ENCODE measurements at regions not wholly inside any gene's neighbourhood (a gene's known extent, or its start where the extent isn't known, plus 50 kb on each side); places are given as distances from the start of the nearest gene placed in this dataset.

- intact Hi-C loops (cut with micrococcal nuclease): no loop called here
These were observed 602.8 kb downstream of the CDH26 start for GRCh38 chr20:60561052-60561451.

DNA sequence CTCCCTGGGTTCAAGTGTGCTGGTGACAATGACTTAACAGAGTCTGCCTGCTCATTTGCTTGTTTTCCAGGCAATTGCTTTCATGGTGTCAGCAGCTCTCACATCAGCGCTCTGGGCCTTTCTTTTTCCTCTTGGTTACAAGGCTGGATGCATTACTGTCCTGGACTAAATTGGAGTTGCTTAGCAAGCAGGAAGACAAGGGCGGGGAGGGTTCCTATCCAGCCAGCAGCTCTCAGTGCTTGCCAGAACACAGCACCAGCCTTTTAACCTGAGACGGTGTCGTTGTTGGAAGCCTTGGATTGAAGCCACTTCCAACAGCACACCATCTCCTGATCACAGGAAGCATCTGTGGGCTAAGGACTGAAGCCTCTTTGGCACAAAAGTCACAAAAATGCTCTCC is 606.9 kb downstream of the CDH26 start:
- intact Hi-C loops (cut with micrococcal nuclease): no loop called here

- intact Hi-C loops (cut with micrococcal nuclease): no loop called here
These were observed 607.3 kb downstream of the CDH26 start for GRCh38 chr20:60565551-60565950.

DNA sequence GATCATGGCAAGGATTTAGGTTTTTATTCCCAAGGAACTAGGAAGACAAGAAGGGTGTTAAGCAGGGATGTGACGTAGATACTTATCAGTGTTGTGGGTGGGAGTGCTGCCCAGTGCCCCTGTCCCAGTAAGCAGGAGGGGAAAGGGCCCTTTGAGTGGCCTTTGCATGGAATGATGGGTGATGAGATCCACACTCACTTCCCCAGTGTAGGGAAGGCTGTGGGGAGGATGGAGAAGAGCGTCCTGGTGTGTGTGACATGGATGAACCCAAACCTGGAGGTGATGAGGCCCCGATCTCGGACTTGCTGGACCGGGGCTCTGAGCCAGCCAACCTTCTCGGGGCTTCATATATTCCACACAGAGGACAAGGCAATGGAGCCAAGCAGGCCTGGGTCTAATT is 610.9 kb downstream of the CDH26 start:
- intact Hi-C loops (cut with micrococcal nuclease): no loop called here

DNA sequence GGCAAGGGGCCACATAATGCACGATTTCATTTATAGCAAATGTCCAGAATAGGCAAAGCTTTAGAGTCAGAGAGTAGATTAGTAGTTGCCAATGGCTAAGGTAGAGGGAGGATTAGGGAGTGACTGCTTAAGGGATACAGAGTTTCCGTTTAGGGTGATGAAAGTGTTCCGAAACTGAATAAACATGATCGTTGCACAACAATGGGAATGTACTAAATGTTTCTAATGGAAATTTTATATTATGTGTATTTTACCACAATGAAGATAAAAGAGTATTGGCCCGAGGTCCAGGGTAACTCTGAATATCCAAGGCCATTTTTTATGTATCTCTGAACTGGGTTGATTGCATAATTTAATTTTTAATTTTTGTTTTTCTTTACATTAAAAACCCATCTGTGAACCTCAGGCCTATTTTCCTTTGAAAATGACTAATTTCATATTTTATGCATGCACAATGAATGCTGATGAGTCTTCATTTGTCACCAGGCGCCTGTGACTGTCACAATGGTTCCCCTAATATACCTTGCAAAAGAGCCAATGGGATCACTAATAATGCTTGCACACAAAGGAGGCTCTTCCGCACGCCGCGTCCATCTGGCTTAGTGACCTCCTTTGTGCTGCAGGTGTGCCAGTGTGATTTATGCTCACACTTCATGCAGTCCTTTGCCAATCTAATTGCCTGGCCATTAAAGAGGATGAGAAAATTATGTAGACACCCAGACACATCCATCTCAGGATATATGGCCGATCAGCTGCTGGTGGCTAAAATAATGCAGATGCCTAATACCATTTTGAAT is 612.5 kb downstream of the CDH26 start:
- intact Hi-C loops (cut with micrococcal nuclease): no loop called here

GRCh38 chr20:60573003-60573680 is 614.9 kb downstream of the CDH26 start:
- intact Hi-C loops (cut with micrococcal nuclease): no loop called here

DNA sequence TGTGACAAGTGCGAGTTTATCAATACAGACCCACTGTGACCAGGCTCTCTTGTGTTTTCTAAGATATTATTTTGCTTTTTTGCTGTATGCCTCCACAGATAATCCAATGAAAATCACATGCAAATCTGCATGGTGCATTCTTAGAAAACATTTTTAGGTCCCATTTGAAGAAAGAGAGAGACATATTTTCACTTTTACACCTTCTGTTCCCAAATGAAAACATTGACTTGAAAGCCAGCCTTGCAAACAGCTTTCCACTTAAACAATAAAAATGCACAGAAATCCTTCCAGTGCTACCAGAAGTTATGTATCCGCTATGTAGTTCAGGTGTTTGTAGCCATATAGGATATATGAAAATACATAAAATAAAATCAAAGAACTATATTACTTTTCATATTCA is 618.0 kb downstream of the CDH26 start:
- intact Hi-C loops (cut with micrococcal nuclease): no loop called here

DNA sequence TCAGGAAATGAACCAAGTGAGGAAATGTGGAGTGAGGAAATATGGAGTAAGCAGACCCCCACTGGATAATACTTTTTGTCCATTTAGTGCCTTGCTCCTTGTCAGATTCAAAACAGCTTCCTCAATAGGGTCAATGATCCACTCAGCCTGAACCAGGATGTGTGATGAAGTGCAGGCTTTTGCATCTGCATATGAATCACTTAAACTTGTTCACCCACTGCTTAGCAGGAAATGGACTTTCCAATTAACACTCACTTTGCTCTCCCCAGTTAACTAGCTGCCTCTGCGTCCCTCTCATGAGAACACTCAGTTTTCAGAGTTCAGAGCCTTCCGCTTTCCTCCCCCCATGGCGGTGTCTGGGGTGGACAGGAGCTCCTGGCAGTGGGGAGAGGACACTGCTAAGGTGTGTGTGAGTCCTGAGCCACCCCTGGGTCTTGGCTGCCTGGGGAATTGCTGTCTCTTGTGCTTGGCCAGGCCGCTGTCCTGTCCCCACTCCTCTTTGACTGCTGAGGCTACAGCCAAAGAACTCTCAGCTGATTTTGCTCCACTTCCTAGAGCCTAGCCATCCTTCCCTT is 621.8 kb downstream of the CDH26 start:
- intact Hi-C loops (cut with micrococcal nuclease): no loop called here

- intact Hi-C loops (cut with micrococcal nuclease): no loop called here
These were observed 623.4 kb downstream of the CDH26 start for GRCh38 chr20:60581606-60582115.

GRCh38 chr20:60583741-60584140 is 625.5 kb downstream of the CDH26 start:
- intact Hi-C loops (cut with micrococcal nuclease): no loop called here

GRCh38 chr20:60584221-60584620 is 626.0 kb downstream of the CDH26 start:
- intact Hi-C loops (cut with micrococcal nuclease): no loop called here

DNA sequence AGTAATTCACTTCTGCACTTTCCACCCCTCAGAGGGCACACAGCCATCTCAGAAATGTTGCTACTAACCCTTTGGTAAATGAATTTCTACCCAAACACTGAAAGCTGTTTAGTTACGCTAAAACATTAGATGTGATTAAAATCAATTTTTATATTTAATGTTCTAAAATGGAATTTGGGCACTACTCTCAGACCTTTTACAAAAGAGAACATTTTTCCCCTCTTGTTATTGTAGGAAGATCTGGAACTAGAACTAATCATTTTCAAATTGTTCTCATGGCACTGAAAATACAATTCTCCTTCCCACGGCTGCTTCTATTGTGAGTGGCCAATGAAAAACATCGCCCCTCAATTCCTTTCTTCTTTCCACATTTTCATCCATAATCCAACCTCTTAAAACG is 627.4 kb downstream of the CDH26 start:
- intact Hi-C loops (cut with micrococcal nuclease): no loop called here

DNA sequence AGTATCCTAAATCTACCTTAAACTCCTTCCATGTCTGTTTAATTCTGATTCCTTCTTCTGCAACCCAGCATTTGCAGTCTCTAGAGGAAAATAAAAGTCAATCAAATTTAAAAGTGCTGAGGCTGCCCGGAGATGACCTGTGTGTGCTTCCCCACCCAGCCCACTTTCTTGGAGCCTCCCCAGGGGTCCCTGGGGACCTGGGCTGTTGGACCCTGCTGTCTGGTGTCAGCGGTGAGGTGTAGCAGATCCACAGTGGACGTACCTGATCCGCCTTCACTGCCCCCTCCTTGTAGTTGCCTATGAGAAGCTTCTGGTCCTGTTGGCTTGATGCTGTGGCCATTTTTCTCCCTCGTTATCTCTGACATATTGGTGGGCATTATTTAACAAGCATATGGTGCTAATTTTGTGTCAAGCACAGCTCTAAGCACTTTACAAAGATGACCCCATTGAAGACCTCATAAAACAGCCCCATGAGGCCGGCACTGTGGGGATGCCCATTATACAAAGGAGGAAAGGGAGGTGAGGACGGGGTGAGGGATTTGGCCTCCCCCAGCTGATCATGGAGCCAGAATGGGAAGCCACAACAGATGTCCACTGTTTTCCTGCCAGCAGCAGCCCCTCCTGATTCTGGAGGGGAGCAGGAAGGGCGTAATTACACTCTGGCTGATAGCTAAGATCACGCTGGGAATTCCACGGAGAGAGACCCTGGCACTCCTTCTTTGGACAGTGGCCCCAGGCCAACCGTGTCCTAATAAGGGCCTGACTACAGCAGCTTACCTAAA is 628.2 kb downstream of the CDH26 start:
- intact Hi-C loops (cut with micrococcal nuclease): no loop called here

DNA sequence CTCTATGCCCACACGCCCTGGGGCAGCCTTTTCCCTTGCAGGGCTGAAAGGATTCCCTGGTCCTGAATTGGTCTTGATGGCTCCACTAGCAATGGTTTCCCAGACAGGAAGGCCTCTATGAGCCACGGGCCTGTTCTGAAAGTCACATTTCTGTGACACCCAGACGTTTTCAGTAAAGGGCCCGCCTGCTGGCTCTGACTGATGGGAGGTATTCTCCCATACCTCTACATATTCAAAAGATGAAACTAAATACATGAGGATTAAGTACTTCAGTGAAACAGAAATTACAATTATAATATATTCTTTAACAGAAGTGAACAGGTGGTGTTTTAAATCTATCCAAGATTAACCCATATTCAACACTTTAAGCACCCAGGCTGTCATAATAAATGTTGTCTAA is 629.8 kb downstream of the CDH26 start:
- intact Hi-C loops (cut with micrococcal nuclease): no loop called here

GRCh38 chr20:60589623-60590022 is 631.4 kb downstream of the CDH26 start:
- intact Hi-C loops (cut with micrococcal nuclease): no loop called here

GRCh38 chr20:60591172-60591799 is 633.1 kb downstream of the CDH26 start:
- intact Hi-C loops (cut with micrococcal nuclease): no loop called here

DNA sequence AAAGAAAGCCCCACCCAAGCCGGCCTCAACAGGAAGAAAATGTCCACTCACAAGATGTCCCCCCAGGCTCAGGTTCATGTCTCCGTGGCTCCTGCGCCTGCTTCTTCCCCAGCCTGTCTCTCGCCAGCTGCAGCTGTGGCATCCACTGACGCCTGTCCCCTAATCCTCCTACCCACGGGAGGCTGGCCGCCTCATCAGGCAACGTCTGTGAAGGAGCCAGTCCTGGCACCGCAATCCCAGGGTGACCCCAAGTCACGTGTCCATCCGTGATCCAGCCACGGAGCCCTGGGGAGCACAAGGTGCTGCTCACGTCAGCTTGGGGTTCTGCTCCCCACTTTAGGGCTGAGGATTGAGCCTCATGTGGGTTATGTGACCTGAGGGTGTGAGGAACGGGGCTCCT is 640.3 kb downstream of the CDH26 start:
- intact Hi-C loops (cut with micrococcal nuclease): no loop called here

- intact Hi-C loops (cut with micrococcal nuclease): no loop called here
These were observed 641.2 kb downstream of the CDH26 start for GRCh38 chr20:60599381-60599780.

DNA sequence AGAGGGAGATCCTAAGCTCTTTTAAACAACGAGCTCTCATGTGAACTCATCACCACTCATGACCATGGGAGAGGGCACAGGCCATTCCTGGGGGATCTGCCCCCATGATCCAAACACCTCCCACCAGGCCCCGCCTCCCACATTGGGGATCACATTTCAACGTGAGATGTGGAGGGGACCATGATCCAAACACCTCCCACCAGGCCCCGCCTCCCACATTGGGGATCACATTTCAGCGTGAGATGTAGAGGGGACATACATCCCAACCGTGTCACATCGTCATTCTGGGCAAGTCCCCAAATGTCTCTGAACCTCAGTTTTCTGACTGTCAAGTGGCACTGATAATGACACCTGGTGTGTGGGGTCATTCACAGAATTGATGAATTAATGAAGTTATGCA is 641.8 kb downstream of the CDH26 start:
- intact Hi-C loops (cut with micrococcal nuclease): no loop called here

GRCh38 chr20:60624066-60624465 is 628.0 kb upstream of the CDH4 start:
- intact Hi-C loops (cut with micrococcal nuclease): no loop called here
